Natural killer cell (primary cell): ENCODE measurements at regions not wholly inside any gene's neighbourhood (a gene's known extent, or its start where the extent isn't known, plus 50 kb on each side); places are given as distances from the start of the nearest gene placed in this dataset.

Experiments
- ATAC-seq, 3 donors: fragments of 150-1000 bp in 2 of 3; fragments of 200-7000 bp in 1 of 3; cut with Tn5 transposase; 1 replicate in 1 of 3; 2 replicates in 2 of 3; pipeline ENCODE4 v1.10.0; 2021; ENCODE audit warnings: mild to moderate bottlenecking in 2 of 3, moderate library complexity in 2 of 3
- DNase-seq, 2 donors: peaks; one replicate each; pipeline versions ENCODE4 v3.0.0 to v3.0.0-alpha.2; 2013 to 2021; ENCODE audit warnings: mixed read lengths in 1 of 2
- H3K27ac ChIP-seq: one replicate; pipeline ENCODE4 v1.5.1; 2013; ENCODE audit warnings: mild to moderate bottlenecking, low read length
- H3K27me3 ChIP-seq: one replicate; pipeline ENCODE4 v1.6.1; 2013; ENCODE audit warnings: low read length; ENCODE audit not compliant: control insufficient read depth, insufficient read depth
- H3K36me3 ChIP-seq: one replicate; pipeline ENCODE4 v1.6.1; 2013; ENCODE audit warnings: low read length; ENCODE audit not compliant: control insufficient read depth, insufficient read depth
- H3K4me1 ChIP-seq: one replicate; pipeline ENCODE4 v1.6.1; 2013; ENCODE audit warnings: low read length; ENCODE audit not compliant: control insufficient read depth, insufficient read depth
- H3K4me3 ChIP-seq: one replicate; pipeline ENCODE4 v1.5.1; 2013; ENCODE audit warnings: low read length
- H3K9me3 ChIP-seq: one replicate; pipeline ENCODE4 v1.6.1; 2013; ENCODE audit warnings: low read length; ENCODE audit not compliant: control insufficient read depth, insufficient read depth
- H3K27ac Mint-ChIP-seq, 2 donors: one replicate each; pipeline ENCODE4 v1.8.0; 2022; ENCODE audit warnings: mild to moderate bottlenecking in 2 of 2, mixed read lengths in 2 of 2, moderate library complexity in 1 of 2
- H3K27me3 Mint-ChIP-seq, 2 donors: one replicate each; pipeline ENCODE4 v1.8.0; 2022; ENCODE audit warnings: low read depth in 2 of 2, mixed read lengths in 2 of 2
- H3K36me3 Mint-ChIP-seq: one replicate; pipeline ENCODE4 v1.8.0; 2022; ENCODE audit warnings: mixed read lengths
- H3K4me1 Mint-ChIP-seq, 2 donors: one replicate each; pipeline ENCODE4 v1.8.0; 2022; ENCODE audit warnings: mixed read lengths in 2 of 2
- H3K4me3 Mint-ChIP-seq: one replicate; pipeline ENCODE4 v1.8.0; 2022; ENCODE audit warnings: mild to moderate bottlenecking, moderate library complexity, mixed read lengths
- H3K9me3 Mint-ChIP-seq, 2 donors: one replicate each; pipeline ENCODE4 v1.8.0; 2022; ENCODE audit warnings: mixed read lengths in 2 of 2
- WGBS: methylation state at CpG from one replicate; pipeline ENCODE4 v1.1.7; 2013; ENCODE audit warnings: missing lambda C conversion rate; ENCODE audit not compliant: insufficient coverage; 5-methylcytosine and 5-hydroxymethylcytosine counted together
- intact Hi-C: fragments of 100-400 bp; cut with micrococcal nuclease; formaldehyde crosslinking; loops from one replicate; pipeline ENCODE4 v1.14.2; 2022
- TF ChIP-seq, protein P1 (sequence below): fragments of 200-600 bp; IDR thresholded peaks from one replicate; pipeline ENCODE4 v1.8.0; 2022; ENCODE audit warnings: antibody characterized with exemption

DNA sequence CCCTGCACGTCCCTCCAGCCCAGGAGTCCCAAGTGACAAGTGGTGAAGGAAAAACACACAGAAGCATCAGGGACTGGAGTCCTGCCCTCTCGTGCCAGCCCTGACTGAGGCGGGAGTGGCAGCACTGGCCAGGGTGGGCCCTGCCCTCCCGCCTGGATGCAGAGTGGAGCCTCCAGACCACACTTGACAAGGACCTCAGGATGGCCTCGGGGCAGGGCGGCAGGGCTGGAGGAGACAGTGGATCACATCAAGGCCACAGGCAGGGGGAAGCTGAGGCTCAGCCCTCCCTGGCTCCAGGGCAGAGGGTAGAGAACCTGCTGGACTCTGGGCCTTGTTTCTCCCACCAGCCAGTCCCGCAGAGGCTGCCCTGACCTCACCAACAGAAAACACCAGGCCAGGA lies 128.8 kb upstream of the CDH4 start:
- Mint-ChIP-seq H3K4me1 (peaks cover 7% of the 10 kb centered on the region in 2 donors), H3K27ac (no peak overlapping the region), H3K4me3 (no peak overlapping the region), H3K27me3 (peaks cover 0 to 14% of the 10 kb centered on the region in 2 donors), H3K36me3 (no peaks in the 10 kb centered on the region), H3K9me3 (no peaks in the 10 kb centered on the region)
- Histone ChIP-seq H3K4me1 (no peaks in the 10 kb centered on the region), H3K27ac (no peak overlapping the region), H3K27me3 (no peaks in the 10 kb centered on the region), H3K4me3 (no peak overlapping the region), H3K9me3 (no peaks in the 10 kb centered on the region), H3K36me3 (no peaks in the 10 kb centered on the region)
- ATAC-seq (no peak), DNase-seq (no peak)
- TF ChIP-seq, protein P1, sequence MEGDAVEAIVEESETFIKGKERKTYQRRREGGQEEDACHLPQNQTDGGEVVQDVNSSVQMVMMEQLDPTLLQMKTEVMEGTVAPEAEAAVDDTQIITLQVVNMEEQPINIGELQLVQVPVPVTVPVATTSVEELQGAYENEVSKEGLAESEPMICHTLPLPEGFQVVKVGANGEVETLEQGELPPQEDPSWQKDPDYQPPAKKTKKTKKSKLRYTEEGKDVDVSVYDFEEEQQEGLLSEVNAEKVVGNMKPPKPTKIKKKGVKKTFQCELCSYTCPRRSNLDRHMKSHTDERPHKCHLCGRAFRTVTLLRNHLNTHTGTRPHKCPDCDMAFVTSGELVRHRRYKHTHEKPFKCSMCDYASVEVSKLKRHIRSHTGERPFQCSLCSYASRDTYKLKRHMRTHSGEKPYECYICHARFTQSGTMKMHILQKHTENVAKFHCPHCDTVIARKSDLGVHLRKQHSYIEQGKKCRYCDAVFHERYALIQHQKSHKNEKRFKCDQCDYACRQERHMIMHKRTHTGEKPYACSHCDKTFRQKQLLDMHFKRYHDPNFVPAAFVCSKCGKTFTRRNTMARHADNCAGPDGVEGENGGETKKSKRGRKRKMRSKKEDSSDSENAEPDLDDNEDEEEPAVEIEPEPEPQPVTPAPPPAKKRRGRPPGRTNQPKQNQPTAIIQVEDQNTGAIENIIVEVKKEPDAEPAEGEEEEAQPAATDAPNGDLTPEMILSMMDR: no peak
- intact Hi-C loops: loop anchor here (5.0 kb wide), 2 partner anchors 911 to 986 kb away; no protein-coding TSS in a partner anchor
- WGBS: 80% methylated on average over 7 of the region's 7 CpGs

DNA sequence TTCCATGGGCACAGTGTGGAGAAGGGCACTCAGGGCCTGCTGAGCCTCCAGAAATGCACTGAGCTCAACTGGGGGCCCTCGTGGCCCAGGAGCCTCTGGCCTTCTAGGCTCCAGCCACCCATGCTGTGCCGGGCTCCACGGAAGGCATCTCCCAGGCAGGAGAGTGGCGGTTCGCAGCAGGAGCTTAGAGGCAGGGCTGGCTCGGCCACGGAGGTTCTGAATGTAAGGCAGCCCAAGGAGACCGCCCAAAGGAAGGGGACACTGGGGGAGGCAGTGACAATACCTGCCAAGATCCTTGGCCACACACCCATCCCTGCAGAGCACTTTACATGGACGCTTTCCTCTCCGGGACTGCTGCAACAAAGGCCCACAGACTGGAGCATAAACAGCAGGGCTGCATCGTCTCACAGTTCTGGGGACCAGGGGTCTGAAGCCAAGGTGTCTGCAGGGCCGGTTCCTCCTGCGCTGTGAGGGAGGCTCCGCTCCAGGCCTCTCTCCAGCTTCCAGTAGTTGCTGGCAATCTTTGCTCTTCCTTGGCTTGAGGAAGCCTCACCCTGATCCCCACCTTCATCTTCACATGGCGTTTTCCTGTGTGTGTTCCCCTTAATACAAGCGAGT lies 128.2 kb upstream of the CDH4 start:
- no peak overlapping the region for H3K27ac ChIP-seq
- H3K9me3 ChIP-seq: no peaks in the 10 kb centered on the region
- H3K4me3 ChIP-seq: no peak overlapping the region
- intact Hi-C loops: loop anchor here (5.0 kb wide), 2 partner anchors 912 to 987 kb away; no protein-coding TSS in a partner anchor
- peaks cover 0 to 8% of the 10 kb centered on the region in 2 donors for H3K27me3 Mint-ChIP-seq
- TF ChIP-seq, protein P1: no peak
- no peaks in the 10 kb centered on the region for H3K36me3 ChIP-seq
- H3K9me3 Mint-ChIP-seq: no peaks in the 10 kb centered on the region
- ATAC-seq (no peak), DNase-seq (no peak)
- H3K36me3 Mint-ChIP-seq: no peaks in the 10 kb centered on the region
- WGBS: 87% methylated on average over 16 of the region's 16 CpGs
- no peaks in the 10 kb centered on the region for H3K4me1 ChIP-seq
- H3K4me1 Mint-ChIP-seq: peaks cover 7% of the 10 kb centered on the region in 2 donors
- no peaks in the 10 kb centered on the region for H3K27me3 ChIP-seq
- no peak overlapping the region for H3K4me3 Mint-ChIP-seq
- no peak overlapping the region for H3K27ac Mint-ChIP-seq

DNA sequence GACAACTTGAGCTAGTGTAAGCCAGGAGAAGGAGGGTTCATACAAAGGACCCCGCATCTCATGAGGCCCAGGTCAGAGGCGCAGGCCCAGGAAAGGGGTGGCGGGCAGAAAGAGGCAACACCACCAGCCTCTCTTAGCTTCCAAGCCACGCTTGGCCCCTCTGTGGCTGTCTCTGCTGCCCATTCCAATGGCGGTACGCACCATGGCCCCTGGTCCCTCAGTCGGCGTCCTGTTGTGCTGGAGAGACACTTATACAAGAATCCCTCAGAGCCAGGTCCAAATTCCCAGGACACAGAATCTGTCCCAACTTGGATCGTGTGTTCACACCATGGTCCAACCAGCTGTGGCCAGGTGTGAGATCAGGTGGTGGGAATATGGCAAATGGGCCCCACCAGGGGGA lies 127.0 kb upstream of the CDH4 start:
- H3K36me3 Mint-ChIP-seq: no peaks in the 10 kb centered on the region
- Histone ChIP-seq H3K27ac (no peak overlapping the region), H3K36me3 (no peaks in the 10 kb centered on the region), H3K4me3 (no peak overlapping the region), H3K9me3 (no peaks in the 10 kb centered on the region), H3K27me3 (no peaks in the 10 kb centered on the region), H3K4me1 (no peaks in the 10 kb centered on the region)
- no peak for DNase-seq
- H3K27me3 Mint-ChIP-seq: peaks cover 5 to 7% of the 10 kb centered on the region in 2 donors
- intact Hi-C loops: no loop called here
- H3K27ac Mint-ChIP-seq: no peak overlapping the region
- ATAC-seq: no peak
- no peaks in the 10 kb centered on the region for H3K9me3 Mint-ChIP-seq
- H3K4me1 Mint-ChIP-seq: peaks cover 7 to 14% of the 10 kb centered on the region in 2 donors
- TF ChIP-seq, protein P1: no peak
- WGBS: 92% methylated on average over 9 of the region's 9 CpGs
- H3K4me3 Mint-ChIP-seq: no peak overlapping the region
